SK-N-SH treated with all-trans-retinoic acid at 6 μM for 48 hours (cell line): ENCODE measurements at regions not wholly inside any gene's neighbourhood (a gene's known extent, or its start where the extent isn't known, plus 50 kb on each side); places are given as distances from the start of the nearest gene placed in this dataset.

Source experiments
- CREB5 ChIP-seq: fragments of 250-450 bp; sonication (Bioruptor Pico); IDR thresholded peaks from 2 replicates; pipeline ENCODE4 v1.5.1; 2020; ENCODE audit warnings: low read depth, mild to moderate bottlenecking, moderate library complexity
- CSDC2 ChIP-seq: fragments of 250-450 bp; sonication (Bioruptor Pico); IDR thresholded peaks from 2 replicates; pipeline ENCODE4 v1.5.0; 2020; ENCODE audit warnings: mild to moderate bottlenecking, moderate library complexity
- ESRRG ChIP-seq: fragments of 250-450 bp; sonication (Bioruptor Pico); IDR thresholded peaks from 2 replicates; pipeline ENCODE4 v1.6.1; 2021; ENCODE audit warnings: mild to moderate bottlenecking
- ISL1 ChIP-seq: fragments of 250-450 bp; sonication (Bioruptor Pico); IDR thresholded peaks from 2 replicates; pipeline ENCODE4 v2.1.2; 2022; ENCODE audit warnings: mild to moderate bottlenecking, moderate library complexity
- OSR1 ChIP-seq: fragments of 250-450 bp; sonication (Bioruptor Pico); IDR thresholded peaks from 2 replicates; pipeline ENCODE4 v1.8.0; 2022; ENCODE audit warnings: moderate library complexity, mild to moderate bottlenecking, inconsistent platforms
- PATZ1 ChIP-seq: fragments of 250-450 bp; sonication (Bioruptor Pico); IDR thresholded peaks from 2 replicates; pipeline ENCODE4 v1.8.0; 2020; ENCODE audit warnings: mild to moderate bottlenecking, moderate library complexity, borderline replicate concordance
- SNAI2 ChIP-seq: fragments of 250-450 bp; sonication (Bioruptor Pico); IDR thresholded peaks from 2 replicates; pipeline ENCODE4 v1.5.0; 2020; ENCODE audit warnings: mild to moderate bottlenecking, moderate library complexity
- TCF4 ChIP-seq: fragments of 250-450 bp; sonication (Bioruptor Pico); IDR thresholded peaks from 2 replicates; pipeline ENCODE4 v1.8.0; 2021; ENCODE audit warnings: mild to moderate bottlenecking, moderate library complexity, borderline replicate concordance
- TSHZ2 ChIP-seq: fragments of 250-450 bp; sonication (Bioruptor Pico); IDR thresholded peaks from 2 replicates; pipeline ENCODE4 v1.5.0; 2020; ENCODE audit warnings: mild to moderate bottlenecking, moderate library complexity
- ZFP30 ChIP-seq: fragments of 450-650 bp; formaldehyde crosslinking; IDR thresholded peaks from 2 replicates; pipeline ENCODE4 v1.5.0; 2022; ENCODE audit warnings: mild to moderate bottlenecking, moderate library complexity
- ZNF70 ChIP-seq: fragments of 450-650 bp; formaldehyde crosslinking; IDR thresholded peaks from 2 replicates; pipeline ENCODE4 v1.5.0; 2020; ENCODE audit warnings: mild to moderate bottlenecking, moderate library complexity

GRCh38 chr17:70797166-70797565, 627.8 kb downstream of the KCNJ2 start:
- no peak for TF ChIP-seq ISL1 (CRISPR knock-in tag)
- TF ChIP-seq PATZ1 (CRISPR knock-in tag) = no peak
- no peak for TF ChIP-seq ZNF70 (CRISPR knock-in tag)
- TF ChIP-seq CREB5 (CRISPR knock-in tag) = no peak
- TF ChIP-seq ZFP30 (CRISPR knock-in tag) = no peak
- TF ChIP-seq TSHZ2 (CRISPR knock-in tag) = no peak
- TF ChIP-seq ESRRG (CRISPR knock-in tag) = no peak
- TF ChIP-seq SNAI2 (CRISPR knock-in tag) = no peak
- no peak for TF ChIP-seq OSR1 (CRISPR knock-in tag)
- TF ChIP-seq TCF4 (CRISPR knock-in tag) = no peak
- TF ChIP-seq CSDC2 (CRISPR knock-in tag) = no peak
